ENCODE measurements at regions not wholly inside any gene's neighbourhood (a gene's known extent, or its start where the extent isn't known, plus 50 kb on each side); places are given as distances from the start of the nearest gene placed in this dataset.

- no peak for DNase-seq
Observed at GRCh38 chr5:10842823-10843222, 81.8 kb upstream of the DAP start.

GRCh38 chr5:10839916-10840599 is 79.0 kb upstream of the DAP start:
- no peak for DNase-seq

GRCh38 chr5:10839118-10839517 is 78.1 kb upstream of the DAP start:
- DNase-seq, result no peak

- no peak for DNase-seq
Observed at GRCh38 chr5:10838038-10838437, 77.0 kb upstream of the DAP start.

GRCh38 chr5:10836986-10837385 is 76.0 kb upstream of the DAP start:
- DNase-seq, result no peak

- no peak for DNase-seq
Observed at GRCh38 chr5:10834695-10835094, 73.7 kb upstream of the DAP start.

- DNase-seq, result no peak
Observed at GRCh38 chr5:10832987-10833386, 72.0 kb upstream of the DAP start.

GRCh38 chr5:10832421-10832820 is 71.4 kb upstream of the DAP start:
- no peak for DNase-seq

- DNase-seq, result no peak
Observed at GRCh38 chr5:10831419-10831818, 70.4 kb upstream of the DAP start.

- DNase-seq, result no peak
Observed at GRCh38 chr5:10828241-10828640, 67.2 kb upstream of the DAP start.

GRCh38 chr5:10827571-10827970 is 66.5 kb upstream of the DAP start:
- DNase-seq, result no peak

- DNase-seq, result no peak
Observed at GRCh38 chr5:10826971-10827370, 65.9 kb upstream of the DAP start.

- no peak for DNase-seq
Observed at GRCh38 chr5:10825897-10826644, 65.0 kb upstream of the DAP start.

- no peak for DNase-seq
Observed at GRCh38 chr5:10812218-10812617, 51.2 kb upstream of the DAP start.

Data from right hindlimb (tissue), 1 donor.